HL-60 (cell line): ENCODE measurements at regions not wholly inside any gene's neighbourhood (a gene's known extent, or its start where the extent isn't known, plus 50 kb on each side); places are given as distances from the start of the nearest gene placed in this dataset.

Experiments
- DNase-seq, 2 experiments: peaks; one replicate each; pipeline ENCODE4 v3.0.0-alpha.2; 2010 to 2020; ENCODE audit warnings: low read depth in 1 of 2, low spot score in 1 of 2
- H3K27ac ChIP-seq: fragments of 250-450 bp; sonication (Bioruptor Pico); replicated peaks from 2 replicates; pipeline ENCODE4 v1.5.1; 2020; ENCODE audit warnings: mild to moderate bottlenecking, moderate library complexity
- H3K27me3 ChIP-seq: fragments of 250-450 bp; sonication (Bioruptor Pico); 2 replicates; pipeline ENCODE4 v1.5.1; 2021; ENCODE audit warnings: mild to moderate bottlenecking, moderate library complexity; ENCODE audit not compliant: insufficient read depth, poor library complexity, severe bottlenecking
- H3K4me3 ChIP-seq: replicated peaks from 2 replicates; pipeline ENCODE4 v1.5.1; 2011; ENCODE audit warnings: mild to moderate bottlenecking, control low read depth, low read length; ENCODE audit not compliant: insufficient read depth
- GABPA ChIP-seq: IDR thresholded peaks from 2 replicates; pipeline ENCODE4 v1.6.1; 2012; ENCODE audit warnings: low read depth
- POLR2AphosphoS5 ChIP-seq: IDR thresholded peaks from 2 replicates; pipeline ENCODE4 v1.6.1; 2012; ENCODE audit warnings: low read depth
- SPI1 ChIP-seq: IDR thresholded peaks from 2 replicates; pipeline ENCODE4 v1.6.1; 2012; ENCODE audit warnings: low read depth, mild to moderate bottlenecking, borderline replicate concordance
- TF ChIP-seq, protein P1 (sequence below): IDR thresholded peaks from one replicate; pipeline ENCODE4 v1.5.1; 2011; ENCODE audit warnings: low read length, control low read depth, inconsistent platforms; ENCODE audit not compliant: insufficient read depth
- TF ChIP-seq, protein P2 (sequence below): IDR thresholded peaks from 2 replicates; pipeline ENCODE4 v1.6.1; 2012; ENCODE audit warnings: low read depth; ENCODE audit not compliant: insufficient replicate concordance

DNA sequence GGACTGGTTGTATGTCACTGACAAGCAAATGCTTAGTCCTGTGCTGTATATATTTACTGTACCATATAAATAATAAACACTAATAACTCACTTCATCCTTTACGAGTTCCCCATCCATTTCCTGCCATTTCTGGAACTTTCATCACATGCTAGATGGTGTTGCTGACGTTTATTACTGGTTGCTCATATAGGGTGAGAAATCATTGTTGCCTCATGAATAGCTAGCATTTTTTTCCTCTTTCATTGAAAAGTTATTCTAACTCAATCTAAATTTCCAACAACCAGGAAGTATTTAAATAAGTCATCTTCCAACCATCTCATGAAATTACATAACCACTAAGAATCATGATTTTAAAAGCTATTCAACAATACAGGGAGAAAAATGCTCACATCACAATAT lies 88.6 kb upstream of the RCN1 start:
- Histone ChIP-seq H3K27me3 (no peaks in the 10 kb centered on the region), H3K4me3 (no peak overlapping the region), H3K27ac (no peak overlapping the region)
- no peak for DNase-seq
- TF ChIP-seq, protein P1, sequence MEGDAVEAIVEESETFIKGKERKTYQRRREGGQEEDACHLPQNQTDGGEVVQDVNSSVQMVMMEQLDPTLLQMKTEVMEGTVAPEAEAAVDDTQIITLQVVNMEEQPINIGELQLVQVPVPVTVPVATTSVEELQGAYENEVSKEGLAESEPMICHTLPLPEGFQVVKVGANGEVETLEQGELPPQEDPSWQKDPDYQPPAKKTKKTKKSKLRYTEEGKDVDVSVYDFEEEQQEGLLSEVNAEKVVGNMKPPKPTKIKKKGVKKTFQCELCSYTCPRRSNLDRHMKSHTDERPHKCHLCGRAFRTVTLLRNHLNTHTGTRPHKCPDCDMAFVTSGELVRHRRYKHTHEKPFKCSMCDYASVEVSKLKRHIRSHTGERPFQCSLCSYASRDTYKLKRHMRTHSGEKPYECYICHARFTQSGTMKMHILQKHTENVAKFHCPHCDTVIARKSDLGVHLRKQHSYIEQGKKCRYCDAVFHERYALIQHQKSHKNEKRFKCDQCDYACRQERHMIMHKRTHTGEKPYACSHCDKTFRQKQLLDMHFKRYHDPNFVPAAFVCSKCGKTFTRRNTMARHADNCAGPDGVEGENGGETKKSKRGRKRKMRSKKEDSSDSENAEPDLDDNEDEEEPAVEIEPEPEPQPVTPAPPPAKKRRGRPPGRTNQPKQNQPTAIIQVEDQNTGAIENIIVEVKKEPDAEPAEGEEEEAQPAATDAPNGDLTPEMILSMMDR: no peak
- TF ChIP-seq SPI1 (no peak), GABPA (no peak), POLR2AphosphoS5 (no peak)
- TF ChIP-seq, protein P2, sequence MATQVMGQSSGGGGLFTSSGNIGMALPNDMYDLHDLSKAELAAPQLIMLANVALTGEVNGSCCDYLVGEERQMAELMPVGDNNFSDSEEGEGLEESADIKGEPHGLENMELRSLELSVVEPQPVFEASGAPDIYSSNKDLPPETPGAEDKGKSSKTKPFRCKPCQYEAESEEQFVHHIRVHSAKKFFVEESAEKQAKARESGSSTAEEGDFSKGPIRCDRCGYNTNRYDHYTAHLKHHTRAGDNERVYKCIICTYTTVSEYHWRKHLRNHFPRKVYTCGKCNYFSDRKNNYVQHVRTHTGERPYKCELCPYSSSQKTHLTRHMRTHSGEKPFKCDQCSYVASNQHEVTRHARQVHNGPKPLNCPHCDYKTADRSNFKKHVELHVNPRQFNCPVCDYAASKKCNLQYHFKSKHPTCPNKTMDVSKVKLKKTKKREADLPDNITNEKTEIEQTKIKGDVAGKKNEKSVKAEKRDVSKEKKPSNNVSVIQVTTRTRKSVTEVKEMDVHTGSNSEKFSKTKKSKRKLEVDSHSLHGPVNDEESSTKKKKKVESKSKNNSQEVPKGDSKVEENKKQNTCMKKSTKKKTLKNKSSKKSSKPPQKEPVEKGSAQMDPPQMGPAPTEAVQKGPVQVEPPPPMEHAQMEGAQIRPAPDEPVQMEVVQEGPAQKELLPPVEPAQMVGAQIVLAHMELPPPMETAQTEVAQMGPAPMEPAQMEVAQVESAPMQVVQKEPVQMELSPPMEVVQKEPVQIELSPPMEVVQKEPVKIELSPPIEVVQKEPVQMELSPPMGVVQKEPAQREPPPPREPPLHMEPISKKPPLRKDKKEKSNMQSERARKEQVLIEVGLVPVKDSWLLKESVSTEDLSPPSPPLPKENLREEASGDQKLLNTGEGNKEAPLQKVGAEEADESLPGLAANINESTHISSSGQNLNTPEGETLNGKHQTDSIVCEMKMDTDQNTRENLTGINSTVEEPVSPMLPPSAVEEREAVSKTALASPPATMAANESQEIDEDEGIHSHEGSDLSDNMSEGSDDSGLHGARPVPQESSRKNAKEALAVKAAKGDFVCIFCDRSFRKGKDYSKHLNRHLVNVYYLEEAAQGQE: no peak

DNA sequence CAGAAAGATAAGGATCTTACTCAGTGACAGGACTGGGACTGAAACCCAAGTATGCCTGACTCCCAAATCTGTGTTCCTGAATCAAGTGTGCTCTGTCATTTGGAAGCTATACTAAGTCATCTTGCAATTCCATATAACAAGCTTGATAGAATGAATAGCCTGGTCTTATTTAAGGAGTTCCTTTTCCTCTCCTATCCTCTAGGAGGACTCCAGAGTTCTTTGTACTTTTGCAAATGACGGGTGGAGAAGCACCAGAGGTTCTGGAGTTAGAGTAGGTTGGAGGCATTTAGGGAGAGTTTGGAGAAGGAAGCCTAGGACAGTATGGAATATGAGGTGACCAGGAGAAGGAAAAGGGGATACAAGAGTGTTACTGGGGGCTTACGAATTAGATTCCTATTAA lies 92.9 kb upstream of the RCN1 start:
- Histone ChIP-seq H3K27ac (no peak overlapping the region), H3K4me3 (no peak overlapping the region), H3K27me3 (no peaks in the 10 kb centered on the region)
- no peak for DNase-seq
- TF ChIP-seq, protein P1: no peak
- TF ChIP-seq, protein P2: no peak
- no peak for TF ChIP-seq POLR2AphosphoS5
- TF ChIP-seq SPI1: no peak
- TF ChIP-seq GABPA: no peak

DNA sequence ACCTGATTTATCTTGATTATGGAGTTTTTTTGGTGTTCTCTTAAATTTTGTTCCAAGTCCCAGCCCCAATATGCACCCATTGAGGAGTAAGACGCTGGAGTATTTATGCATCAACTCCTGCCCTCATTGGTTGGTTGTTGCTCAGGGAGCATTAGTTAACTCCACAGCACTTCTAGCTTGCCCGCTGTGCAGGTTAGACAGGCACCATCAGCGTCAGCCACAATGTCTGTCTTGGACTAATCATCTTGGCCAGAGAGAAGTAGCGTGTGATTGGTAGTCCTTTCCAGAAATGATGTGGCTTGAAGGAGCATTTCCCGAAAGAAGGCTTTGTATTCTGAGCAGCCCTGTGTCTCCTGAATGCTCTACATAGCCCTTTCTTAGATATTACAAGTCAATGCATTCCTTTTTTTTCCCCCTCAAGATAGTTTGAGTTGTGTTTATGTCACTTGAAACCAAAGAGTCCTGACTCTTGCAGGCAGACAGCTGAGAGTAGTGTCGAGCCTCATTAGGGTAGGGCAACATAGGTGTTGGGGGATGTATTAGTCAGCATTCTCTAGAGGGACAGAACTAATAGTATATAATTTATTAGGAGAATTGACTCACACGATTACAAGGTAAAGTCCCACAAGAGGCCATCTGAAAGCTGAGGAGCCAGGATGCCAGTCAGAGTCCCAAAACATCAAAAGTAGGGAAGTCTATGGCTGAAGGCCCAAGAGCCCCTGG lies 94.6 kb upstream of the RCN1 start:
- Histone ChIP-seq H3K4me3 (no peak overlapping the region), H3K27me3 (no peaks in the 10 kb centered on the region), H3K27ac (no peak overlapping the region)
- DNase-seq: no peak
- TF ChIP-seq SPI1: no peak
- TF ChIP-seq, protein P1: no peak
- TF ChIP-seq, protein P2: no peak
- TF ChIP-seq GABPA: no peak
- TF ChIP-seq POLR2AphosphoS5: no peak
